ENCODE measurements at regions not wholly inside any gene's neighbourhood (a gene's known extent, or its start where the extent isn't known, plus 50 kb on each side); places are given as distances from the start of the nearest gene placed in this dataset.

GRCh38 chr17:51455211-51455610, 194.9 kb downstream of the UTP18 start:
- TF ChIP-seq POLR2A (IDR thresholded peaks at IDR 0.05) = no peak
- no peak for TF ChIP-seq CTCF (IDR thresholded peaks at IDR 0.05 in 4 of 5, conservative IDR thresholded peaks at IDR 0.05 in 1 of 5)
